HAP-1 (cell line): ENCODE measurements at regions not wholly inside any gene's neighbourhood (a gene's known extent, or its start where the extent isn't known, plus 50 kb on each side); places are given as distances from the start of the nearest gene placed in this dataset.
"Not testable (repeated sequence)": the region's sequence is repeated elsewhere in the genome, so short reads cannot be mapped to it uniquely, and the experiment has no call there.

Experiments
- DNase-seq, 2 experiments: peaks; one replicate each; pipeline ENCODE4 v3.0.0-alpha.2; 2016 to 2020; ENCODE audit warnings: low spot score in 2 of 2
- H3K27me3 ChIP-seq: fragments of 250-450 bp; sonication (Bioruptor Pico); 2 replicates; pipeline ENCODE4 v1.5.1; 2020; ENCODE audit warnings: low read depth, mild to moderate bottlenecking, moderate library complexity
- H3K36me3 ChIP-seq: fragments of 250-450 bp; sonication (Bioruptor Pico); replicated peaks from 2 replicates; pipeline ENCODE4 v1.5.1; 2020; ENCODE audit warnings: mild to moderate bottlenecking
- H3K4me1 ChIP-seq: fragments of 250-450 bp; sonication (Bioruptor Pico); 2 replicates; pipeline ENCODE4 v1.5.1; 2020; ENCODE audit warnings: mild to moderate bottlenecking
- H3K4me3 ChIP-seq: fragments of 250-450 bp; sonication (Bioruptor Pico); 2 replicates; pipeline ENCODE4 v1.5.1; 2020; ENCODE audit warnings: mild to moderate bottlenecking, moderate library complexity
- H3K9me3 ChIP-seq: fragments of 250-450 bp; sonication (Bioruptor Pico); 2 replicates; pipeline ENCODE4 v1.5.1; 2020; ENCODE audit warnings: mild to moderate bottlenecking, moderate library complexity
- in situ Hi-C: fragments of 300-500 bp; cut with MboI; formaldehyde crosslinking; loops from 3 replicates; pipeline ENCODE4 v1.14.3; 2020; ENCODE audit warnings: low sequenced_read_pairs, inconsistent platforms, mixed read lengths

GRCh38 chr15:79635149-79635771, 203.1 kb downstream of the MINAR1 start:
- Histone ChIP-seq H3K27me3 (peaks cover 7% of the 10 kb centered on the region; the same call in 1 of the 2 replicates), H3K9me3 (no peaks in the 10 kb centered on the region), H3K36me3 (no peaks in the 10 kb centered on the region), H3K4me3 (no peak overlapping the region), H3K4me1 (no peaks in the 10 kb centered on the region)
- DNase-seq: no peak
- in situ Hi-C loops: no loop called here

GRCh38 chr15:79635897-79636561, 203.9 kb downstream of the MINAR1 start:
- H3K36me3 ChIP-seq: no peaks in the 10 kb centered on the region
- DNase-seq: no peak
- no peak overlapping the region for H3K4me3 ChIP-seq
- in situ Hi-C loops: no loop called here
- no peaks in the 10 kb centered on the region for H3K4me1 ChIP-seq
- no peaks in the 10 kb centered on the region for H3K9me3 ChIP-seq
- H3K27me3 ChIP-seq: peaks cover 7% of the 10 kb centered on the region; the same call in 1 of the 2 replicates

GRCh38 chr15:79640206-79640605, 208.1 kb downstream of the MINAR1 start:
- H3K36me3 ChIP-seq: no peaks in the 10 kb centered on the region

GRCh38 chr15:79641841-79642240, 209.7 kb downstream of the MINAR1 start:
- Histone ChIP-seq H3K4me1 (no peaks in the 10 kb centered on the region), H3K4me3 (no peak overlapping the region), H3K27me3 (no peaks in the 10 kb centered on the region), H3K9me3 (no peaks in the 10 kb centered on the region; the same call in 1 of the 2 replicates), H3K36me3 (no peaks in the 10 kb centered on the region)
- no peak for DNase-seq
- in situ Hi-C loops: no loop called here

More at GRCh38 chr15:79640206-79640605, 208.1 kb downstream of the MINAR1 start:
- DNase-seq: no peak
- Histone ChIP-seq H3K9me3 (no peaks in the 10 kb centered on the region), H3K4me3 (no peak overlapping the region), H3K4me1 (no peaks in the 10 kb centered on the region), H3K27me3 (no peaks in the 10 kb centered on the region)
- in situ Hi-C loops: no loop called here

GRCh38 chr15:79643393-79643792, 211.3 kb downstream of the MINAR1 start:
- in situ Hi-C loops: no loop called here
- H3K4me3 ChIP-seq: no peak overlapping the region
- no peaks in the 10 kb centered on the region for H3K27me3 ChIP-seq
- DNase-seq: no peak
- no peaks in the 10 kb centered on the region for H3K4me1 ChIP-seq
- H3K9me3 ChIP-seq: no peaks in the 10 kb centered on the region; the same call in 1 of the 2 replicates
- no peaks in the 10 kb centered on the region for H3K36me3 ChIP-seq

GRCh38 chr15:79644091-79644490, 212.0 kb downstream of the MINAR1 start:
- in situ Hi-C loops: no loop called here
- H3K27me3 ChIP-seq: no peaks in the 10 kb centered on the region
- DNase-seq: no peak
- no peak overlapping the region for H3K4me3 ChIP-seq
- H3K9me3 ChIP-seq: no peaks in the 10 kb centered on the region; the same call in 1 of the 2 replicates
- H3K36me3 ChIP-seq: no peaks in the 10 kb centered on the region
- H3K4me1 ChIP-seq: no peaks in the 10 kb centered on the region

GRCh38 chr15:79652972-79653371, 220.8 kb downstream of the MINAR1 start:
- not testable (repeated sequence) for DNase-seq

GRCh38 chr15:79653533-79653932, 221.4 kb downstream of the MINAR1 start:
- no peak for DNase-seq
- in situ Hi-C loops: no loop called here
- H3K4me3 ChIP-seq: no peak overlapping the region
- H3K4me1 ChIP-seq: no peaks in the 10 kb centered on the region
- H3K36me3 ChIP-seq: no peaks in the 10 kb centered on the region
- no peaks in the 10 kb centered on the region for H3K27me3 ChIP-seq
- no peaks in the 10 kb centered on the region for H3K9me3 ChIP-seq

More at GRCh38 chr15:79652972-79653371, 220.8 kb downstream of the MINAR1 start:
- H3K4me3 ChIP-seq, H3K9me3 ChIP-seq, in situ Hi-C loops, H3K4me1 ChIP-seq, H3K27me3 ChIP-seq, H3K36me3 ChIP-seq: not testable (repeated sequence)

GRCh38 chr15:79656151-79657000, 224.2 kb downstream of the MINAR1 start:
- in situ Hi-C loops: no loop called here
- Histone ChIP-seq H3K4me1 (no peaks in the 10 kb centered on the region), H3K27me3 (no peaks in the 10 kb centered on the region), H3K4me3 (no peak overlapping the region), H3K9me3 (no peaks in the 10 kb centered on the region), H3K36me3 (no peaks in the 10 kb centered on the region)
- no peak for DNase-seq

- in situ Hi-C loops: no loop called here
- DNase-seq: no peak
These were observed 225.6 kb downstream of the MINAR1 start for GRCh38 chr15:79657722-79658121.

GRCh38 chr15:79659691-79660090, 227.6 kb downstream of the MINAR1 start:
- Histone ChIP-seq H3K4me3 (no peak overlapping the region), H3K36me3 (no peaks in the 10 kb centered on the region), H3K27me3 (no peaks in the 10 kb centered on the region), H3K4me1 (no peaks in the 10 kb centered on the region), H3K9me3 (no peaks in the 10 kb centered on the region)
- no peak for DNase-seq
- in situ Hi-C loops: no loop called here

More at GRCh38 chr15:79657722-79658121, 225.6 kb downstream of the MINAR1 start:
- Histone ChIP-seq H3K4me3 (no peak overlapping the region), H3K9me3 (no peaks in the 10 kb centered on the region), H3K27me3 (no peaks in the 10 kb centered on the region), H3K4me1 (no peaks in the 10 kb centered on the region), H3K36me3 (no peaks in the 10 kb centered on the region)

GRCh38 chr15:79661411-79661810, 229.3 kb downstream of the MINAR1 start:
- no peaks in the 10 kb centered on the region for H3K27me3 ChIP-seq
- H3K4me3 ChIP-seq: no peak overlapping the region
- in situ Hi-C loops: no loop called here
- DNase-seq: no peak
- H3K9me3 ChIP-seq: no peaks in the 10 kb centered on the region
- no peaks in the 10 kb centered on the region for H3K4me1 ChIP-seq
- no peaks in the 10 kb centered on the region for H3K36me3 ChIP-seq

GRCh38 chr15:79673416-79674123, 223.2 kb downstream of the MTHFS start:
- in situ Hi-C loops: no loop called here
- Histone ChIP-seq H3K4me1 (no peaks in the 10 kb centered on the region), H3K4me3 (no peak overlapping the region), H3K36me3 (no peaks in the 10 kb centered on the region), H3K9me3 (no peaks in the 10 kb centered on the region), H3K27me3 (0 out of 2 replicates have a peak, but pooled peaks cover 3% of the 10 kb centered on the region)
- no peak for DNase-seq
